ENCODE measurements at regions not wholly inside any gene's neighbourhood (a gene's known extent, or its start where the extent isn't known, plus 50 kb on each side); places are given as distances from the start of the nearest gene placed in this dataset.

GRCh38 chr17:69719474-69720048, 305.1 kb downstream of the MAP2K6 start:
- no peak for DNase-seq

GRCh38 chr17:69722518-69722917, 308.0 kb downstream of the MAP2K6 start:
- no peak for DNase-seq

GRCh38 chr17:69723316-69723715, 308.8 kb downstream of the MAP2K6 start:
- no peak for DNase-seq

GRCh38 chr17:69723741-69724140, 309.2 kb downstream of the MAP2K6 start:
- no peak for DNase-seq

- no peak for DNase-seq
These were observed 309.7 kb downstream of the MAP2K6 start for GRCh38 chr17:69724238-69724637.

GRCh38 chr17:69725146-69725545, 310.6 kb downstream of the MAP2K6 start:
- DNase-seq, result no peak

GRCh38 chr17:69728816-69729215, 314.3 kb downstream of the MAP2K6 start:
- no peak for DNase-seq

GRCh38 chr17:69729944-69730343, 315.4 kb downstream of the MAP2K6 start:
- no peak for DNase-seq

- no peak for DNase-seq
These were observed 317.9 kb downstream of the MAP2K6 start for GRCh38 chr17:69732272-69732918.

GRCh38 chr17:69733171-69734012, 318.9 kb downstream of the MAP2K6 start:
- DNase-seq, result peak; percentile 93

GRCh38 chr17:69734656-69735055, 320.2 kb downstream of the MAP2K6 start:
- DNase-seq, result no peak

GRCh38 chr17:69735285-69735684, 320.8 kb downstream of the MAP2K6 start:
- no peak for DNase-seq

- no peak for DNase-seq
These were observed 328.6 kb downstream of the MAP2K6 start for GRCh38 chr17:69743091-69743490.

- no peak for DNase-seq
These were observed 330.1 kb downstream of the MAP2K6 start for GRCh38 chr17:69744512-69745070.

GRCh38 chr17:69749911-69750310, 325.1 kb upstream of the KCNJ16 start:
- DNase-seq, result no peak

GRCh38 chr17:69757688-69758430, 317.2 kb upstream of the KCNJ16 start:
- DNase-seq, result no peak

GRCh38 chr17:69760562-69760961, 314.5 kb upstream of the KCNJ16 start:
- DNase-seq, result no peak

- no peak for DNase-seq
These were observed 314.0 kb upstream of the KCNJ16 start for GRCh38 chr17:69761011-69761410.

GRCh38 chr17:69761767-69762321, 313.2 kb upstream of the KCNJ16 start:
- no peak for DNase-seq

- DNase-seq, result no peak
These were observed 312.7 kb upstream of the KCNJ16 start for GRCh38 chr17:69762359-69762758.

GRCh38 chr17:69762766-69763165, 312.3 kb upstream of the KCNJ16 start:
- DNase-seq, result no peak

- peak; percentile 23 for DNase-seq
These were observed 311.5 kb upstream of the KCNJ16 start for GRCh38 chr17:69763503-69763902.

Measured in tongue (tissue), 1 donor.